ENCODE measurements at regions not wholly inside any gene's neighbourhood (a gene's known extent, or its start where the extent isn't known, plus 50 kb on each side); places are given as distances from the start of the nearest gene placed in this dataset.
"Not testable (repeated sequence)": the region's sequence is repeated elsewhere in the genome, so short reads cannot be mapped to it uniquely, and the experiment has no call there.

GRCh38 chr12:127127897-127128296, 1139.1 kb upstream of the TMEM132C start:
- Histone ChIP-seq H3K4me3 (ENCODE audit: low read depth, low read length) (no peak overlapping the region), H3K27me3 (replicated peaks) (no peaks in the 10 kb centered on the region), H3K27ac (no peak overlapping the region), H3K36me3 (replicated peaks) (no peaks in the 10 kb centered on the region)
- DNase-seq = no peak
- TF ChIP-seq CTCF (IDR thresholded peaks at IDR 0.05; ENCODE audit: low read depth, low read length, missing control alignments) = no peak
- in situ Hi-C loops (cut with HindIII; ENCODE audit: low pct_ligation_motif_present, low sequenced_read_pairs) = no loop called here

- no peak for TF ChIP-seq CTCF (IDR thresholded peaks at IDR 0.05; ENCODE audit: low read depth, low read length, missing control alignments)
- no peak for DNase-seq
- Histone ChIP-seq H3K27me3 (replicated peaks) (no peaks in the 10 kb centered on the region), H3K36me3 (replicated peaks) (no peaks in the 10 kb centered on the region), H3K27ac (no peak overlapping the region), H3K4me3 (ENCODE audit: low read depth, low read length) (no peak overlapping the region)
- in situ Hi-C loops (cut with HindIII; ENCODE audit: low pct_ligation_motif_present, low sequenced_read_pairs) = no loop called here
Observed at GRCh38 chr12:127130506-127131124, 1136.4 kb upstream of the TMEM132C start.

GRCh38 chr12:127133675-127134335, 1133.2 kb upstream of the TMEM132C start:
- no peak overlapping the region for H3K4me3 ChIP-seq (ENCODE audit: low read depth, low read length)
- H3K27ac ChIP-seq = no peak overlapping the region
- H3K36me3 ChIP-seq (replicated peaks) = no peaks in the 10 kb centered on the region
- TF ChIP-seq CTCF (IDR thresholded peaks at IDR 0.05; ENCODE audit: low read depth, low read length, missing control alignments) = no peak
- H3K27me3 ChIP-seq (replicated peaks) = no peaks in the 10 kb centered on the region
- in situ Hi-C loops (cut with HindIII; ENCODE audit: low pct_ligation_motif_present, low sequenced_read_pairs) = no loop called here
- no peak for DNase-seq

GRCh38 chr12:127140864-127141484, 1126.0 kb upstream of the TMEM132C start:
- H3K27ac ChIP-seq; in situ Hi-C loops (cut with HindIII; ENCODE audit: low pct_ligation_motif_present, low sequenced_read_pairs); DNase-seq; H3K4me3 ChIP-seq (ENCODE audit: low read depth, low read length); H3K27me3 ChIP-seq (replicated peaks); H3K36me3 ChIP-seq (replicated peaks): not testable (repeated sequence)

GRCh38 chr12:127143020-127143419, 1124.0 kb upstream of the TMEM132C start:
- Histone ChIP-seq H3K36me3 (replicated peaks) (no peaks in the 10 kb centered on the region), H3K27me3 (replicated peaks) (no peaks in the 10 kb centered on the region), H3K4me3 (ENCODE audit: low read depth, low read length) (no peak overlapping the region), H3K27ac (no peak overlapping the region)
- DNase-seq = no peak
- TF ChIP-seq CTCF (IDR thresholded peaks at IDR 0.05; ENCODE audit: low read depth, low read length, missing control alignments) = no peak
- in situ Hi-C loops (cut with HindIII; ENCODE audit: low pct_ligation_motif_present, low sequenced_read_pairs) = no loop called here

- Histone ChIP-seq H3K27ac (no peak overlapping the region), H3K4me3 (ENCODE audit: low read depth, low read length) (no peak overlapping the region), H3K27me3 (replicated peaks) (no peaks in the 10 kb centered on the region), H3K36me3 (replicated peaks) (no peaks in the 10 kb centered on the region)
- no peak for DNase-seq
- in situ Hi-C loops (cut with HindIII; ENCODE audit: low pct_ligation_motif_present, low sequenced_read_pairs) = no loop called here
- no peak for TF ChIP-seq CTCF (IDR thresholded peaks at IDR 0.05; ENCODE audit: low read depth, low read length, missing control alignments)
Observed at GRCh38 chr12:127144770-127145169, 1122.2 kb upstream of the TMEM132C start.
